ENCODE measurements at regions not wholly inside any gene's neighbourhood (a gene's known extent, or its start where the extent isn't known, plus 50 kb on each side); places are given as distances from the start of the nearest gene placed in this dataset.
A peak's percentile ranks its signal among the peaks of the same experiment; 100 is the strongest.

- DNase-seq, result no peak
These were observed 146.0 kb downstream of the SPANXN4 start for GRCh38 chrX:143171703-143172102.

- DNase-seq, result no peak
These were observed 140.1 kb downstream of the SPANXN4 start for GRCh38 chrX:143165778-143166177.

- no peak for DNase-seq
These were observed 114.0 kb downstream of the SPANXN4 start for GRCh38 chrX:143139681-143140080.

GRCh38 chrX:143121477-143121876 lies 95.7 kb downstream of the SPANXN4 start:
- peak; percentile 97 for DNase-seq

GRCh38 chrX:143115466-143115865 lies 89.7 kb downstream of the SPANXN4 start:
- peak; percentile 3 for DNase-seq

GRCh38 chrX:143095816-143096215 lies 70.1 kb downstream of the SPANXN4 start:
- DNase-seq, result peak; percentile 49

- peak; percentile 38 for DNase-seq
These were observed 69.6 kb downstream of the SPANXN4 start for GRCh38 chrX:143095321-143095720.

GRCh38 chrX:143094417-143095023 lies 68.8 kb downstream of the SPANXN4 start:
- no peak for DNase-seq
